ENCODE measurements at regions not wholly inside any gene's neighbourhood (a gene's known extent, or its start where the extent isn't known, plus 50 kb on each side); places are given as distances from the start of the nearest gene placed in this dataset.

- DNase-seq, result peak; percentile 84
Measured at GRCh38 chr4:71162386-71162785, 168.9 kb downstream of the DCK start.

GRCh38 chr4:71163317-71163716 lies 169.9 kb downstream of the DCK start:
- DNase-seq, result no peak

GRCh38 chr4:71167083-71167482 lies 171.7 kb upstream of the SLC4A4 start:
- peak; percentile 43 for DNase-seq

- no peak for DNase-seq
Measured at GRCh38 chr4:71171592-71171991, 167.2 kb upstream of the SLC4A4 start.

GRCh38 chr4:71181332-71181731 lies 157.5 kb upstream of the SLC4A4 start:
- no peak for DNase-seq

GRCh38 chr4:71184195-71184781 lies 154.5 kb upstream of the SLC4A4 start:
- peak; percentile 74 for DNase-seq

- no peak for DNase-seq
Measured at GRCh38 chr4:71185037-71185436, 153.8 kb upstream of the SLC4A4 start.

- DNase-seq, result no peak
Measured at GRCh38 chr4:71186257-71186565, 152.6 kb upstream of the SLC4A4 start.

GRCh38 chr4:71186566-71187403 lies 152.0 kb upstream of the SLC4A4 start:
- DNase-seq, result peak; percentile 41

- DNase-seq, result no peak
Measured at GRCh38 chr4:71187404-71188155, 151.2 kb upstream of the SLC4A4 start.

- DNase-seq, result peak; percentile 3
Measured at GRCh38 chr4:71188156-71188640, 150.6 kb upstream of the SLC4A4 start.

- no peak for DNase-seq
Measured at GRCh38 chr4:71188951-71189350, 149.9 kb upstream of the SLC4A4 start.

GRCh38 chr4:71189471-71189870 lies 149.3 kb upstream of the SLC4A4 start:
- peak; percentile 9 for DNase-seq

- DNase-seq, result no peak
Measured at GRCh38 chr4:71194454-71194853, 144.4 kb upstream of the SLC4A4 start.

GRCh38 chr4:71195924-71196323 lies 142.9 kb upstream of the SLC4A4 start:
- no peak for DNase-seq

GRCh38 chr4:71198958-71199357 lies 139.9 kb upstream of the SLC4A4 start:
- DNase-seq, result no peak

- DNase-seq, result no peak
Measured at GRCh38 chr4:71201057-71201456, 137.8 kb upstream of the SLC4A4 start.

- no peak for DNase-seq
Measured at GRCh38 chr4:71201817-71202576, 136.8 kb upstream of the SLC4A4 start.

- DNase-seq, result no peak
Measured at GRCh38 chr4:71202705-71203104, 136.1 kb upstream of the SLC4A4 start.

- no peak for DNase-seq
Measured at GRCh38 chr4:71204056-71204455, 134.8 kb upstream of the SLC4A4 start.

- DNase-seq, result no peak
Measured at GRCh38 chr4:71206763-71207162, 132.1 kb upstream of the SLC4A4 start.

GRCh38 chr4:71209161-71209560 lies 129.7 kb upstream of the SLC4A4 start:
- DNase-seq, result no peak

- no peak for DNase-seq
Measured at GRCh38 chr4:71210823-71211222, 128.0 kb upstream of the SLC4A4 start.

Data from NCI-H82 (cell line).